Neural cell (in vitro differentiated cells): ENCODE measurements at regions not wholly inside any gene's neighbourhood (a gene's known extent, or its start where the extent isn't known, plus 50 kb on each side); places are given as distances from the start of the nearest gene placed in this dataset.

ENCODE experiments used
- EZH2 ChIP-seq: fragments of 200-600, 300-800 bp; shearing (Covaris generic), sonication (generic); IDR thresholded peaks from 2 replicates; pipeline ENCODE4 v1.6.1; 2014; ENCODE audit warnings: antibody characterized with exemption, low read length, borderline replicate concordance, mild to moderate bottlenecking; ENCODE audit not compliant: insufficient read depth, poor library complexity, severe bottlenecking
- MXI1 ChIP-seq: fragments of 450-650 bp; conservative IDR thresholded peaks from 2 replicates; pipeline ENCODE4 v1.6.1; 2014; ENCODE audit warnings: antibody characterized with exemption, mild to moderate bottlenecking; ENCODE audit not compliant: poor library complexity, severe bottlenecking

GRCh38 chr16:65940711-65941110, 425.8 kb upstream of the CDH5 start:
- TF ChIP-seq MXI1 (no peak), EZH2 (no peak)
